Keratinocyte (primary cell): ENCODE measurements at regions not wholly inside any gene's neighbourhood (a gene's known extent, or its start where the extent isn't known, plus 50 kb on each side); places are given as distances from the start of the nearest gene placed in this dataset.

ENCODE experiments used
- DNase-seq: peaks from one replicate; pipeline ENCODE4 v3.0.0-alpha.2; 2011; ENCODE audit warnings: low read depth, missing footprints, low spot score
- FAIRE-seq: peaks from 2 replicates; lab custom pipeline; 2011; peaks lifted over from hg19 to GRCh38; lab: Jason Lieb, UNC
- H2AFZ ChIP-seq: 2 replicates; pipeline ENCODE4 v1.6.0; 2012; ENCODE audit warnings: low read length, control low read depth, inconsistent platforms; ENCODE audit not compliant: control insufficient read depth
- H3K27ac ChIP-seq: 2 replicates; pipeline ENCODE4 v1.5.1; 2011; ENCODE audit warnings: low read length; ENCODE audit not compliant: control insufficient read depth, insufficient read depth
- H3K27me3 ChIP-seq: 3 replicates; pipeline ENCODE4 v1.6.0; 2011; ENCODE audit warnings: low read length; ENCODE audit not compliant: control insufficient read depth, insufficient read depth; ENCODE audit errors: extremely low read depth
- H3K36me3 ChIP-seq, 2 experiments: 2 replicates in 1 of 2; 3 replicates in 1 of 2; pipeline ENCODE4 v1.5.1; 2011; ENCODE audit warnings: low read length in 2 of 2, mild to moderate bottlenecking in 1 of 2; ENCODE audit not compliant: control insufficient read depth in 2 of 2, insufficient read depth in 2 of 2; ENCODE audit errors: extremely low read depth in 1 of 2
- H3K4me1 ChIP-seq: 3 replicates; pipeline ENCODE4 v1.5.1; 2011; ENCODE audit warnings: low read length; ENCODE audit not compliant: control insufficient read depth, insufficient read depth; ENCODE audit errors: extremely low read depth
- H3K4me2 ChIP-seq: 3 replicates; pipeline ENCODE4 v1.6.0; 2011; ENCODE audit warnings: low read depth, low read length; ENCODE audit not compliant: control insufficient read depth, insufficient read depth; ENCODE audit errors: extremely low read depth
- H3K4me3 ChIP-seq, 3 experiments: fragments of 200-600 bp in 1 of 3; sonication (generic) in 1 of 3; 2 replicates in 2 of 3; 3 replicates in 1 of 3; pipeline ENCODE4 v1.5.1; 2011 to 2016; ENCODE audit warnings: low read length in 3 of 3, mild to moderate bottlenecking in 3 of 3, control low read depth in 2 of 3, inconsistent platforms in 1 of 3, low read depth in 1 of 3, mixed read lengths in 1 of 3, mixed run types in 1 of 3, moderate library complexity in 1 of 3; ENCODE audit not compliant: control insufficient read depth in 2 of 3, insufficient read depth in 2 of 3; ENCODE audit errors: extremely low read depth in 1 of 3
- H3K79me2 ChIP-seq: 2 replicates; pipeline ENCODE4 v1.6.0; 2012; ENCODE audit warnings: low read length; ENCODE audit not compliant: control insufficient read depth, insufficient read depth
- H3K9ac ChIP-seq: 3 replicates; pipeline ENCODE4 v1.6.0; 2011; ENCODE audit warnings: low read length; ENCODE audit not compliant: control insufficient read depth, insufficient read depth; ENCODE audit errors: extremely low read depth
- H3K9me1 ChIP-seq: 3 replicates; pipeline ENCODE4 v1.6.0; 2011; ENCODE audit warnings: low read length; ENCODE audit not compliant: control insufficient read depth, insufficient read depth; ENCODE audit errors: extremely low read depth
- H3K9me3 ChIP-seq: 2 replicates; pipeline ENCODE4 v1.5.1; 2012; ENCODE audit warnings: low read depth, low read length; ENCODE audit not compliant: control insufficient read depth
- H4K20me1 ChIP-seq: 3 replicates; pipeline ENCODE4 v1.6.0; 2011; ENCODE audit warnings: low read length; ENCODE audit not compliant: control insufficient read depth, insufficient read depth; ENCODE audit errors: extremely low read depth
- CTCF ChIP-seq, 3 experiments: IDR thresholded peaks in 1 of 3; conservative IDR thresholded peaks in 1 of 3; optimal IDR thresholded peaks in 1 of 3; 2 replicates in 2 of 3; 3 replicates in 1 of 3; pipeline versions ENCODE3 to v1.5.1; 2011; ENCODE audit warnings: low read length in 3 of 3, mild to moderate bottlenecking in 3 of 3, moderate library complexity in 2 of 3, control low read depth in 1 of 3, inconsistent platforms in 1 of 3; ENCODE audit not compliant: insufficient read depth in 2 of 3; ENCODE audit errors: extremely low read depth in 1 of 3
- EZH2 ChIP-seq: IDR thresholded peaks from one replicate; pipeline ENCODE4 v1.6.1; 2012; ENCODE audit warnings: inconsistent platforms, mild to moderate bottlenecking, low read length, moderate library complexity
- dilution Hi-C: fragments of 300-500 bp; cut with MboI; formaldehyde crosslinking; loops from one replicate; pipeline ENCODE4 v1.7.0; 2020; ENCODE audit warnings: low sequenced_read_pairs; ENCODE audit not compliant: extremely low pct_ligation_motif_present

GRCh38 chr2:57402755-57403154 is 643.9 kb upstream of the VRK2 start:
- dilution Hi-C loops, result no loop called here
- H3K9me1 ChIP-seq, result no peaks in the 10 kb centered on the region
- no peak overlapping the region for H2AFZ ChIP-seq
- no peaks in the 10 kb centered on the region for H3K27me3 ChIP-seq
- H3K4me3 ChIP-seq, result no peak overlapping the region
- H3K9me3 ChIP-seq, result no peaks in the 10 kb centered on the region
- H3K36me3 ChIP-seq, result no peaks in the 10 kb centered on the region
- FAIRE-seq, result no peak
- H3K4me2 ChIP-seq, result no peak overlapping the region
- H3K9ac ChIP-seq, result no peak overlapping the region
- H3K4me1 ChIP-seq, result no peaks in the 10 kb centered on the region
- H3K79me2 ChIP-seq, result no peaks in the 10 kb centered on the region
- no peaks in the 10 kb centered on the region for H4K20me1 ChIP-seq
- no peak overlapping the region for H3K27ac ChIP-seq
- DNase-seq, result no peak
- no peak for TF ChIP-seq CTCF (optimal IDR thresholded peaks at IDR 0.05 in 1 of 3, IDR thresholded peaks at IDR 0.05 in 1 of 3, conservative IDR thresholded peaks at IDR 0.05 in 1 of 3; ENCODE audit: extremely low read depth in 1 of 3, insufficient read depth in 2 of 3, low read length in 3 of 3)
- no peak for TF ChIP-seq EZH2

- Histone ChIP-seq H3K9ac (no peak overlapping the region), H3K27ac (no peak overlapping the region), H3K9me3 (no peaks in the 10 kb centered on the region), H3K36me3 (no peaks in the 10 kb centered on the region), H3K4me3 (no peak overlapping the region), H3K79me2 (no peaks in the 10 kb centered on the region), H3K4me2 (no peak overlapping the region), H3K9me1 (no peaks in the 10 kb centered on the region), H3K27me3 (no peaks in the 10 kb centered on the region), H4K20me1 (no peaks in the 10 kb centered on the region), H3K4me1 (no peaks in the 10 kb centered on the region), H2AFZ (no peak overlapping the region)
- dilution Hi-C loops, result no loop called here
- DNase-seq (no peak), FAIRE-seq (no peak)
- TF ChIP-seq EZH2, result no peak
- TF ChIP-seq CTCF (optimal IDR thresholded peaks at IDR 0.05 in 1 of 3, IDR thresholded peaks at IDR 0.05 in 1 of 3, conservative IDR thresholded peaks at IDR 0.05 in 1 of 3; ENCODE audit: extremely low read depth in 1 of 3, insufficient read depth in 2 of 3, low read length in 3 of 3), result no peak
These were observed 638.8 kb upstream of the VRK2 start for GRCh38 chr2:57407772-57408201.
